GM18873 (cell line): ENCODE measurements at regions not wholly inside any gene's neighbourhood (a gene's known extent, or its start where the extent isn't known, plus 50 kb on each side); places are given as distances from the start of the nearest gene placed in this dataset.
"Not testable (repeated sequence)": the region's sequence is repeated elsewhere in the genome, so short reads cannot be mapped to it uniquely, and the experiment has no call there.

ENCODE experiments used
- ATAC-seq: cut with Tn5 transposase; IDR thresholded peaks from one replicate; pipeline ENCODE4 v1.9.1; 2021; ENCODE audit warnings: mild to moderate bottlenecking, moderate library complexity, moderate number of reproducible peaks; ENCODE audit not compliant: unreplicated experiment, low FRiP score

DNA sequence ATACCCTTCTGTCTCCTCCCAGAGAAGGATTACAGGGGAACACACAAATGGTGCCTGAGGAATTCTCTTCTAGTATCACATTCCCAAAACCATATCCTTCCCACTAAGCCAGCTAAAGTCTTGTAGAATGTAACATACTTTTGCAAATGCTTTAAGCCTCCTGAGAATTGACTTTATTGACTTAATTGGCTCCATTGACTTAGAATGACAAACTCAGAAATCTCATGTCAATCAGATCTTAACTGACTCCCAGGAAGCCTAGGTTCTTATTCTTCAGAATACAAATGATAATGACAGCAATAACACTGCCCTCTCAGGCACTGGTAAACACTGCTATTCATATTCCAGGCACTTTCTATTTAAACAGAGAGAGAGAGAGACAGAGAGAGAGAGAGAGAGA lies 356.9 kb upstream of the PRKCQ start:
- ATAC-seq = no peak

DNA sequence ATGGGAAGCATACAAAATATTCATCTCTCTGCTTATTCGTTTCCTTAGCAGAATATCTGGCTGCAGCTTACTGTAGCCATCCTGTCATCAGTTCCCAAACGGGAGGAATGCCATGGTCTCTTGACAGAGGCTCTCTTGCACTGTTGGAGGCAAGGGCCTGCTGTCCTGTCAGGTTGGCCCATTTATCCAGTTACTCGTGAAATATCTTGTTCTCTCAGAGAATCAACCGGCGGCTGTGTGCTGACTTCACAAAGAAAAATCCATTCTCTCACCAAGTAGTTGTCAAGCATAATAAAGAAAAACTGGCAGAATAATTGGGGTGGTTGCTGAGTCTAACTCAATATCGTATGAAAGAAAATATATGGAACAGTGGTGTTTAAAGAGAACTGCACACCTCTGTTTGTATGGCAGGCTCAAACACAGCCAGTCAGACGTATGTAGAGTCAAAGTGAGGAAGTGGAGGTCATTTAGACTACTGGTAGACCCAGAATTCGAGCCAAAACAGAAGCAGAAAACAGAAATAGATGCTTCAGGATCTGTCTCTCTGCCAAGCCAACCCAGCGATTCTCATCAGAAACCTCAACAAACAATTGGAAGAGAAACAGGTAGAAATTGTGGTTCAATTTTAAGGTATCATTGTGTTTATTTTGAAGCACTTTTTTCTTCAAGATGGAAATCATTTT lies 349.2 kb upstream of the PRKCQ start:
- no peak for ATAC-seq

DNA sequence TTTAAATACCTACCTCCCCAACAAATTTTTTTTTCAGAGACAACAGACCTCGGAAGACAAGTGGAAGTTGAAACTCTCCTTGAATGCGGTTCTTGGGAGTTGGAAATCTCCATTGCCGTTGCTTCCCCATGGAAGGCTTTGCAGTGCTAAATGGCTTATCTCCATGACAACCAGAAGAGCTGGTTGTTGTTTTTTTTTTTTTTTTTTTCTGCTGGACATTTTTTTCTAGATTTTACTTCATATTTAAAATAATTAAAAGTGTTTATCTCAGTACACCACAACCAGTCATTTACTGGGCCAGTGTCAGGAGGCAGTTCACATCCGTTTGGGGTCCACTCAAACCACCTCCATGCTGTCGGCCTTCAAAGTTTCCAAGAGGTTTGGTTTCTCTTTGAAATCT lies 348.5 kb upstream of the PRKCQ start:
- no peak for ATAC-seq

DNA sequence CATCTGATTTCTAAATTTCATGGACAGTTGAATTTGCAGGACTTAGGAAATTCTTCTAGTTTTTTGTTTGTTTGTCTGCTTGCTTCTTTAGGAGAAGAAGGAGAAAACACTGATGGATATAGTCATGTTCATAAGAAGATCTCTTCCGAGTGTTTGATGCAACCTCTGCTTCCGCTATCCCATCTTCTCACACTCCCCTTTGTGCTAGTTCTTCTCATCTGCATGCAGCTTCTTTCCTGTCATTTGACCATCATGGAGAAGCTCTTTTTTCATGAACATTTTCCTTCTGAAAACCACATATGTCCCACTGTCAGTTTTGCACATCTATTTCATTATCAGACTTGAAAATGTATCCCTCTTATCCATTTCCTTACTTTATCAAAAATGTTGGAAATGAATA lies 346.9 kb upstream of the PRKCQ start:
- ATAC-seq = no peak

DNA sequence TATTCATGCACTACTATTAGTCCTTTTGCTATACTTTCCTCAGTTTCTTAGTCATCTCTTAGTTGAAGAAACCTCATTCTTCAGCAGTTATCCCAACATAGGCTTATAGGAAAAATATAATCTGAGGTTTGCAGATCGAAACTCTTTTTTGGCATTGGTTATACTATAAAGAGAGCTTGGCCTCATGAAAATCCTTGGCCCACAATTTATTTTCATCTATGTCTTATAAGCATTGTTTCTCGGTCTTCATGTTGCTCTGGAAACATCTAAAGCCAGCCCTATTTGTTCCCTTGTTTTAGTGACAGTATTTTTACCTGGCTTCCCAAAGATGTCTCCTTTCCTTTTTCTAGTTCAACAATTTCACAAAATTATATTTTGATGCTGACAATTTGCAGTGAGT lies 345.1 kb upstream of the PRKCQ start:
- no peak for ATAC-seq

DNA sequence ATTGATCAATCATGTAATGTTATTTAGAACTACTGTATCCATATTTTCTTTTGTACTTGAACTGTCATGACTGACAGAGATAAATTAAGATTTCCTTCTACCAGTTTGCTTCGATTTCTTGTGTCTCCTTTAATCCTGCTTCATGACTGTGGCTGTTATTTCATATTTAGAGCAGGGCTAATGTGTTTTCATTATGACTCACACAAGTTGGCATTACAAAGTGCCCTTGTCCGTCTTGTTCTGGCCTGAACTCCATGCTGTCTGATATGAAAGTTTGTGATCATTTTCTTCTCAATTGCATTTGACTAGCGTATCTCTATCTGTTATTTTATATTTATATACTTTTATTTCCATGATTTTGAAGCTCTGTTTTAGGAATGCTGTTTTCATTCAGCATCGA lies 344.1 kb upstream of the PRKCQ start:
- no peak for ATAC-seq

DNA sequence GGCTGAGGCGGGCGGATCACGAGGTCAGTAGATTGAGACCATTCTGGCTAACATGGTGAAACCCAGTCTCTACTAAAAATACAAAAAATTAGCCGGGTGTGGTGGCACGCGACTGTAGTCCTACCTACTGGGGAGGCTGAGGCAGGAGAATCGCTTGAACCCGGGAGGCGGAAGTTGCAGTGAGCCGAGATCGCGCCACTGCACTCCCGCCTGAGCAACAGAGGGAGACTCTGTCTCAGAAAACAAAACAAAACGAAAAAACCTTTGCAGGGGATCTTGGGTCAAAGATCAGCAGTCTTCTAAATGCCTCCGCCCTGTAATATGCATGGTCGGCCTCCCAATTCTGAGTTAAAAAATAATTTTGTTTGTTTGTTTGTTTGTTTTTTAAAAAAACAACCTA lies 340.9 kb upstream of the PRKCQ start:
- ATAC-seq = not testable (repeated sequence)

DNA sequence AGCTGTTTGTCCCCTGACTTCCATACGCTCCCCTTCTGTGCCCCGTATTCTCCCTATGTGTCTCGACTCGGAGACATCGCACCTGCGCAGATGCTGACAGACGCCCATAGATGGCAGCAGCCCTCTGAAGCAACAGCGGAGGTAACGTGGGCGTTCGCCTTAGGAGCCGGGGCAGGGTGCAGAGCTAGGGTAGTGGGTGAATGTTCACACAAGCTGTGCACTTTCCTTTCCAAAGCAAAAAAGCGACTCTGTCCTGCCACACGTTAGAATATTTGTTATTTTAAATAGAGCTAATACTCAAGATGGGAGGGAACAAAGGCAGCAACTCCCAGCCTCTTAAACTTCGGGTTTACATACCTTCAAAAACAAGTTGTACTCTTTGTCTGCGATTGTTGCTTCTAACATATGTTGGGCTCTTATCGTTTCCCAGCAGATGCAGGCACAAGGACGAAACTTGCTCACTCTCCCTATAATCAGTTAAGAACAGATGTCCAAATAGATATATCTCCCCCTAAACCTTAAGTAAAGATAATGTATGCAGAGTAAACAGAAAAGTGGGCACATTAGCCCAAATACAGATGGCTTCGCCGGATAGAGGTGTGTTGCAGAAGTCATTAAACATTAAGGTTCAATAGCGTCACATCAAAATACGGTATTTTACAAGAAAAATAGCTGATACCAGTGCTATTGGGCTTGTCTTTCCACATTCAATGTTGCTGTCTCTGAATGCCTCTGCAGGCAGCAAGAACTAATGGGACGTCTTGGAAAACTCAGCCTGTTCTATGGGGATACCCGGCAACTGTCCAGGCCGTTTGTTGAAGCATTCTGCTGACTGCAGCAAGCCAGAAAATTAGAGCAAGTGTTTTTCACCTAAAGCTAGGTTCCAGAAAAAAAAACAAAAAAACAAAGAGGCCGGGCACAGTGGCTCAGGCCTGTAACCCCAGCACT lies 340.3 kb upstream of the PRKCQ start:
- ATAC-seq = peak; percentile 90

DNA sequence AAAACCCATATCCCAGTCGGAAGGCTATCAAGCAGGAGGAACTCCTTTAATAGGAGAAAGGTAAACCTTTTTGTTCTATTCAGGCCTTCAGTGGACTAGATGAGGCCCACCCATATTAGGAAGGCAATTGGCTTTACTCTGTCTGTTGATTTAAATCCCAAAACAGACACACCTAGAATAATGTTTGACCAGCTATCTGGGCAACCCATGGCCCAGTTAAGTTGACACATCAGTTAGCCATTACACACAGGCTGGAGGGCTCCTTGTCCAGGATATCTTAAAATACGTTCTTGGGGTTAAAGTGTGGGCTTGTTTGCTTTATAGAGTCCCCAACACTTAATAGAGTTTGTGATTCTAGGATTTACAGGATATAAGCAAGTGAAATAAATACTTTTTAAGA lies 339.0 kb upstream of the PRKCQ start:
- ATAC-seq = no peak

DNA sequence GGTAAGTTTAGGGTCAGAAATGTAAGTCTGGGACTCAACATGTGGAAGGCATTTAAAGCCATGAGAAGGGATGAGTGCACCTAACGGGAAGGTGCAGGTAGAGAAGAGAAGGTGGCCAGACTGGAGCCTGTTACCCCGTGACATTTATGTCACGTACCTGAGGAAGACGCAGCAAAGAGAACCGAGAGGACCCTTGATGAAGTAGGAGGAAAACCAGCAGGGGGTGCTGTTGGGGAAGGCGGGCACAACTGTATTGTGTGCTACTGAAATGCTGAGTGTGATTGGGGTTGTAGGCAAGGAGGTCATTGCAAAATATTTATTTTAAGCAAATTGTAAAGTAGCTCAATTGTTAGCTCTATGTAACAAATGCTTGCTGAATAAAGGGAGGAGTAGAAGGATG lies 338.2 kb upstream of the PRKCQ start:
- ATAC-seq = no peak

DNA sequence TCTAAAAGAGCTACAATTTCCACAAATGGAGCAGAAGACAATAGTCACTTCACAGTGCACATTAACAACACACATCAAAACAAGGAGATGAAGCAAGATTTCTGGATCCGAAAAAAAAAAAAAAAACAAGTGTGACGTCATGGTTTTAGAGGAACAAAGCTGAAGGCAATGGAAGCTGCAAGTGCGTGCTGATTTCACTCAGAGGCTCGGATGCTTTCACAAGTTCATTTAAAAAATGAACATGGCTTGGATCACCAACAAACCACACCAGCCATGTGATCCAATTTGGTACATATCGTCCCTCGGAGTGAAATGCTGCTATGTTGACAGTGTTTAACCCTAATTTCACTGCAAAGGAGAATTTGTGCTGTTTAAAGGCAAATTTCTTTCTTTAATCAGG lies 337.0 kb upstream of the PRKCQ start:
- ATAC-seq = no peak

DNA sequence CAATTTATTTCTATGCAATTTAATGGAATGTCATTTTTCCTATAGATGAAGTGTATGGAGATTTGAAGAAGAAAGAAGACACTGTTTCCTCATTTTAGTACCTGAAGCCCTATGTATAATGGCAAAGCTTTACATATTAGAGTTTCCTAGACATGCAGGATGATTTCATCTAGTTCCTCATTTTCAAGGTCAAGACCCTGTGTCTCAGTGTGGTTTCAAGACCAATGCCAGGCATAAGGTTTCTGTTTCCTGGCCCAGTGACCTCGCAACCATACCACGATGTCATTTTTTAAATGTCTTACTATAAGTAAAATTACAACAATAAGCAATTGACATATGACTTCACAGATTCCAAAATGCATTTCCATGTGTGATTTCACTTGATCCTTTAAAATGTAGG lies 336.5 kb upstream of the PRKCQ start:
- ATAC-seq = no peak

DNA sequence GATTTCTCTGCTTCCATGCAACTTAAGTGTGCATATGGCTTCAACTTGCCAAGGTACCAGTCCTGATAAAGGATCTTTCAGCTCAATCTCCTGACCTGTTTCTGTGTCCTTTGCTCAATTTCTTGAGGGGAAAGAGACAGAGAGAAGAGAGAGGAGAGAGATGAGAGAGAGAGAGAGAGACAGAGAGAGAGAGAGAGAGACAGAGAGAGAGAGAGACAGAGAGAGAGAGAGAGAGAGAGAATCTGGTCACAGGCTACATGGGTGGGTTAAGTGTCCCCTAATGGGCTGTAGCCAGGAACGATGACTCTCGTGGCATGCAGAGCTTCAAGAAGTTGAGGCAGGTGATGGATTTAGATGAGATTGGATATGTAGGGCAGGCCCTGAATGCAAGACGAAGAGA lies 335.2 kb upstream of the PRKCQ start:
- no peak for ATAC-seq

DNA sequence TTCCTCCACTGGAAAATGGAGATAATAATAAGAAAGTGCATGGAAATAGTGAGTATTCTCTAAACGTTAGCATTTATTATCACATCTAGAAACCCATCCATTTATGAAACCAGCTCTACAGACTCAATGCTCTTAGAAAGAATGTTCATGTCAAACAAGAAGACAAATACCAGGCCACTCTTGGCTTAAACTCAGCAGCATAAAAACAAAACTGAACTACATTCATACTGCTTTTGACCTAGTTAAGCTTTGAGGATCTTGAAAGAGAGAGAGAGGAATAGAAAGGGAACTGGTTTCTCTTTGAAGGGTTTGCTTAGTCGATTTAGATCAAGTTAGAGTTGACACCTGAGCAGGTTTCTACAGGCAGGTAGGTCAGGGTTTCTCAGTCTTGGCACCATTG lies 332.9 kb upstream of the PRKCQ start:
- no peak for ATAC-seq

DNA sequence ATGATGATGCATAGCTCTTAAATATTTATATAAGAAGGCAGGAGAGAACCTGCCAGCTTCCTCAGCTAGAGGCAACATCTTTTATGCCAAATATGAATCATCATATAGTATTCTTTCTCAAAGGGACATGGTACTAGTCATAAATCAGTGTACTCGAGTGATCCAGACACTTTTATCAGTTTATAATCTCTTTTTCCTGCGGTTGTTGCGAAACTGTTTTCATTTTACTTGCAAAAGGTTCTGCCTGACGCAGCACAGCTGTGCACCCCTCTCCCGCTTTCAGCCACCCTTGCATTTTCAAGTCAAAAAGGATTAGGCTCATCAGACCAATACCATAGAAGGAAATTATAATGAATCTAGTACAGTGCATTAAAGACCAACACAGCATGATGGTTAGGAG lies 332.3 kb upstream of the PRKCQ start:
- no peak for ATAC-seq

DNA sequence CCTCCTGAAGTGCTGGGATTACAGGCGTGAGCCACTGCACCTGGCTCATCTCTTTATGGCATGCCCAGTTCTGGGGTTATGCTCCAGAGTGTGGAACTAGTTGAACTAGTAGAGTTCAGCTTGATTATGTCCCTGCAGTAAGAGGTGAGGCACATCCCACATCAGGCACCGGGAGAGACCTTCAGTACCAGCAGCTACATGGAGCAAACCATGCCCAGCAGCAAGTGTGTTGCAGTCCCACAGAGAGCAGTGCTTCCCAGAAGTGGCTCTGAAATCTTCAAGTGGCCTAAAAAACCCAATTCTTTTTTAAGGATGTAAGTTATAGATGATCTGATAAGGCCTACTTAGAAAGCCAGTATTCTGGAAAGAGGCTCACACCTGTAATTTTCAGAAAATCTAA lies 331.9 kb upstream of the PRKCQ start:
- no peak for ATAC-seq

DNA sequence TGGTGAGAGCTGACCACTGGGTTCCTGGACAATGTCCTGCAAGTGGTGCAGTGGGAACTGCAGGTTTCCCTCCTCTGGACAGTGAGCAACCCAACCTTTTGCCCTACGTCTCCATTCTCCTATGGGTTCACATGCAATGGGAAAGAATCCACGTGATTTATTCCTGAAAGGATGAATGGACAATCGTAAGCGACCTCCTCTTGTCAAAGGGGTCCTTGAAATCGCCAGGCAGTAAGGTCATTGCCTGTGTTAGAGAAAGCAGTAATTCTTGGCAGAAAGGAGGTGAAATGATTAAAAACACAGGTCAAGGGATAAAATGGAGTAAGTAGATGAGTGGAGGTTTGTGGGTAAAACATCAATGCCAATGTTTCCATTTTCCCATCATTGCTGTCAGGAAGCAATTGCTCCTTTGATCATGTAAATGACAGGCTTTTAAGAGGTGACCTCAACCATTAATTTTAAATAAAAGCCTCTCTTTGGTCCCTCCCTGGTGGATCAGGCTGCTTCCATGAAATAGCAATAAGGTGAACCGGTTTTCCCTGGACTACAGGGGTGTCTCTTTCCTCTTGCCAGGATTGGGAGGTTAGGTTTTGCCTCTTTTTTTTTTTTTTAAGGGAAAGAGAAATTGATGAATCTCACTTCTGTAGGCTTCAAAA lies 330.0 kb upstream of the PRKCQ start:
- ATAC-seq = no peak

DNA sequence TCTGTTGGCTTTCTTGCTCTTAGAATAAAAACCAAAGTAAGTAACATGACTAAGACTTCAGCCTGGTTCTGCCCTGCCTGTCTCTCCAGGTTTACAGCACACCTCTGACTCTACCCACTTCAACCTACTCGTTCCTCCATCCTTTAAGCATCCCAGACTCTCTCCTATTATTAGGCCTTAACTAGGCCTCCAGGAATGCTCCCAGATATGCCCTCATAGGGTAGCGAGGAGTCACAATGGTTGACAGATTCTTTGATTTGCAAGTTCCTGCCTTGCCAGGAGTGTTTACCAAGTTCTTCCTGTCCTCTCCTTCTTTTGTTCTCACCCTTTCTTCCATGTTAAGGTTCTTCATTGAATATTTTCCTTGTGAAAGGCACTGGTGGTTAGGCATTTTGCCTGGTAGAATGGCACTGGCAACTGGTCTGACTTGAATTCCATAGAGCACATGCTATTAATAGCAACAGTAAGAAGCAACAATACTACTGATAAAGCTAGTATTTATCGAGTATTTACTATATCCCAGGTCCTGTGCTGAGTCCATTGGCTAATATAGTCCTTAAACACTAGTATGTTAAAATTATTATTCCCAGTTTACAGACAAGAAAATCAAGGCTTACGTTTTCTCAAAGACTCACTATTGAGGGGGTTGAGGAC lies 327.9 kb upstream of the PRKCQ start:
- ATAC-seq = no peak

DNA sequence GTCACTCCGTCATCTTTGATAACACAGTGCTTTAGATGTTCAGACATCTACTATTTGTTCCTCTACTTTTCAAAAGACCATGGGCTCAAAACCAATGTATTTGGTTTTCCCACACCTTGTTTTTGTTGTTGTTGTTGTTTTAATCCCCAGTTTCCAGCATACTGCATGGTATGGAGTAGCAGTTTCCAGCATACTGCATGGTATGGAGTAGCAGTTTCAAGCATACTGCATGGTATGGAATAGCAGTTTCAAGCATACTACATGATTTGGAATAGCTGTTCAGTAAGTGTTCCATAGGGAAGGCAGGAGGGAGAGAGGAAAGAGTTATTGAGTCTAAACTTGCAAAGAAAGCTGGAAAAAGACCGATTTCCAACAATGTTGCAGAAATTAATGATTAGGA lies 314.3 kb upstream of the PRKCQ start:
- peak; percentile 49 for ATAC-seq

DNA sequence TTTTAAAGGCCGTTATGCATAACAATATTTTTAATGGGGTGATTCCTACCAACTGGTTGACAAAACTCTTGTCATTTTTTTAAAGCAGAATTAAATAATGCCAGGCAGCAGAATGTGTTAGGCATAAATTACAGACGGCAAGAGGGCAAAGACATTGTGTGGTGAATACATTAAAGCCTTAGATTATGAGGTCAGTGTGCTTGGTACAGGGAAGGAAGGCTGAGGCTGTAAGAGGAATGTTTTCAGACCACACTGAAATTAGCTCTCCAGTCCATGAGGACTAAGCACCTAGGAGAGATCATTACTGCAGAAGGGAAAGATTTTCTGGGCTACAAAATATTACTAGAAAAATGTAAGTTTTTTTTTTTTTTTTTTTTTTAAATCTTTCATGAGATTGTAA lies 312.8 kb upstream of the PRKCQ start:
- ATAC-seq = no peak

DNA sequence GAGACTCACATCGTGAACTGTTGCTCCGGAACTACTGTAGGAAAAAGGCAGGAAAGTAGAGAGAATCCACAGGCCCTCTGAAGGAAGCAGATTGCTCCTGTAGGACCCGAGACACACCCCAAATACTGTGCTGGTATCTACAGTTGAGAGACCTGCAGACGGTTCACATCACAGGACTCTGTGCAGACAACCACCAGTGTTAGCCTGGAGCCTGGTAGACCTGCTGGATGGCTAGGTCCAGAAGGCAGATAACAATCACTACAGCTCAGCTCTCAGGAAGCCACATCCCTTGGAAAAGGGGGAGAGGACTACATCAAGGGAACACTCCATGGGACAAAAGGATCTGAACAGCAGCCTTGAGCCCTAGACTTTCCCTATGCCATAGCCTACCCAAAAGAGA lies 311.8 kb upstream of the PRKCQ start:
- no peak for ATAC-seq
